H9 (cell line): ENCODE measurements at regions not wholly inside any gene's neighbourhood (a gene's known extent, or its start where the extent isn't known, plus 50 kb on each side); places are given as distances from the start of the nearest gene placed in this dataset.

ENCODE experiments used
- DNase-seq: peaks from one replicate; pipeline ENCODE4 v3.0.0-alpha.2; 2017
- H2AFZ ChIP-seq: one replicate; pipeline ENCODE4 v1.6.1; 2013; ENCODE audit warnings: mild to moderate bottlenecking, low read length, control low read depth, moderate library complexity
- H2AK5ac ChIP-seq: 2 replicates; pipeline ENCODE4 v1.6.1; 2013; ENCODE audit warnings: low read length, control low read depth, mixed read lengths; ENCODE audit not compliant: insufficient read length
- H2BK120ac ChIP-seq: one replicate; pipeline ENCODE4 v1.6.1; 2013; ENCODE audit warnings: low read depth, mild to moderate bottlenecking, low read length, control low read depth, inconsistent platforms; ENCODE audit not compliant: poor library complexity, severe bottlenecking
- H2BK12ac ChIP-seq: 2 replicates; pipeline ENCODE4 v1.6.1; 2013; ENCODE audit warnings: low read length, control low read depth, mixed read lengths, low read depth; ENCODE audit not compliant: insufficient read length
- H2BK15ac ChIP-seq: 2 replicates; pipeline ENCODE4 v1.6.1; 2013; ENCODE audit warnings: low read depth, low read length, control low read depth
- H2BK20ac ChIP-seq: one replicate; pipeline ENCODE4 v1.6.1; 2013; ENCODE audit warnings: low read depth, mild to moderate bottlenecking, low read length, control low read depth, inconsistent platforms; ENCODE audit not compliant: poor library complexity, severe bottlenecking
- H2BK5ac ChIP-seq: 2 replicates; pipeline ENCODE4 v1.6.1; 2013; ENCODE audit warnings: low read length, control low read depth, mixed read lengths; ENCODE audit not compliant: insufficient read length
- H3K14ac ChIP-seq: 2 replicates; pipeline ENCODE4 v1.6.1; 2013; ENCODE audit warnings: low read length, control low read depth; ENCODE audit not compliant: insufficient read depth
- H3K18ac ChIP-seq: 2 replicates; pipeline ENCODE4 v1.6.1; 2013; ENCODE audit warnings: low read depth, mild to moderate bottlenecking, mixed read lengths, low read length, control low read depth; ENCODE audit not compliant: insufficient read length
- H3K23ac ChIP-seq: 2 replicates; pipeline ENCODE4 v1.6.1; 2013; ENCODE audit warnings: low read length, control low read depth, mixed read lengths, low read depth; ENCODE audit not compliant: insufficient read length
- H3K23me2 ChIP-seq: 2 replicates; pipeline ENCODE4 v1.6.1; 2013; ENCODE audit warnings: low read depth, mild to moderate bottlenecking, mixed read lengths, low read length, control low read depth; ENCODE audit not compliant: insufficient read length, poor library complexity, severe bottlenecking
- H3K27ac ChIP-seq: 2 replicates; pipeline ENCODE4 v1.5.1; 2013; ENCODE audit warnings: low read length, control low read depth, mixed read lengths, low read depth; ENCODE audit not compliant: insufficient read length
- H3K27me3 ChIP-seq: 2 replicates; pipeline ENCODE4 v1.6.1; 2013; ENCODE audit warnings: low read length, control low read depth, inconsistent platforms; ENCODE audit not compliant: insufficient read depth
- H3K4ac ChIP-seq: 2 replicates; pipeline ENCODE4 v1.6.1; 2013; ENCODE audit warnings: low read depth, mild to moderate bottlenecking, control low read depth, inconsistent platforms, low read length, moderate library complexity
- H3K4me1 ChIP-seq: 2 replicates; pipeline ENCODE4 v1.6.1; 2013; ENCODE audit warnings: low read length, control low read depth, inconsistent platforms; ENCODE audit not compliant: insufficient read depth
- H3K4me2 ChIP-seq: 2 replicates; pipeline ENCODE4 v1.6.1; 2013; ENCODE audit warnings: low read length, control low read depth, mixed read lengths; ENCODE audit not compliant: insufficient read length, insufficient read depth
- H3K56ac ChIP-seq: 2 replicates; pipeline ENCODE4 v1.6.1; 2013; ENCODE audit warnings: low read depth, mild to moderate bottlenecking, mixed read lengths, low read length, control low read depth; ENCODE audit not compliant: insufficient read length
- H3K79me1 ChIP-seq: 2 replicates; pipeline ENCODE4 v1.6.1; 2013; ENCODE audit warnings: low read depth, mild to moderate bottlenecking, moderate library complexity, low read length, control low read depth, inconsistent platforms; ENCODE audit not compliant: insufficient read depth, poor library complexity, severe bottlenecking
- H3K79me2 ChIP-seq: 2 replicates; pipeline ENCODE4 v1.6.1; 2013; ENCODE audit warnings: low read length, control low read depth, inconsistent platforms; ENCODE audit not compliant: insufficient read depth
- H3K9ac ChIP-seq: 2 replicates; pipeline ENCODE4 v1.6.1; 2013; ENCODE audit warnings: low read length, control low read depth, mixed read lengths; ENCODE audit not compliant: insufficient read length; ENCODE audit errors: extremely low read depth
- H3K9me3 ChIP-seq: one replicate; pipeline ENCODE4 v1.6.1; 2013; ENCODE audit warnings: low read depth, low read length, inconsistent platforms; ENCODE audit not compliant: control insufficient read depth
- H3T11ph ChIP-seq: one replicate; pipeline ENCODE4 v1.6.1; 2013; ENCODE audit warnings: mild to moderate bottlenecking, low read length, control low read depth, inconsistent platforms
- H4K20me1 ChIP-seq: one replicate; pipeline ENCODE4 v1.6.1; 2013; ENCODE audit not compliant: control insufficient read depth, insufficient read length, insufficient read depth
- H4K5ac ChIP-seq: 2 replicates; pipeline ENCODE4 v1.6.1; 2013; ENCODE audit warnings: low read depth, mild to moderate bottlenecking, mixed read lengths, low read length, control low read depth; ENCODE audit not compliant: insufficient read length
- H4K8ac ChIP-seq: replicated peaks from 2 replicates; pipeline ENCODE4 v1.6.1; 2013; ENCODE audit warnings: low read length, control low read depth, mixed read lengths, low read depth; ENCODE audit not compliant: insufficient read length
- H4K91ac ChIP-seq: 2 replicates; pipeline ENCODE4 v1.6.1; 2013; ENCODE audit warnings: low read depth, mild to moderate bottlenecking, moderate library complexity, mixed read lengths, low read length, control low read depth; ENCODE audit not compliant: insufficient read length
- H3K27ac Mint-ChIP-seq, 3 experiments: 2 replicates in 2 of 3; 3 replicates in 1 of 3; pipeline ENCODE4 v1.8.0; 2020 to 2021; ENCODE audit warnings: mixed read lengths in 3 of 3, mild to moderate bottlenecking in 1 of 3, moderate library complexity in 1 of 3
- H3K27me3 Mint-ChIP-seq: 2 replicates; pipeline ENCODE4 v1.8.0; 2021; ENCODE audit warnings: low read depth, mild to moderate bottlenecking, moderate library complexity, mixed read lengths
- H3K36me3 Mint-ChIP-seq, 3 experiments: 2 replicates in 2 of 3; 3 replicates in 1 of 3; pipeline ENCODE4 v1.8.0; 2020 to 2021; ENCODE audit warnings: low read depth in 3 of 3, mixed read lengths in 3 of 3; ENCODE audit not compliant: insufficient read depth in 1 of 3
- H3K4me1 Mint-ChIP-seq, 2 experiments: 2 replicates each; pipeline ENCODE4 v1.8.0; 2020; ENCODE audit warnings: mixed read lengths in 2 of 2
- H3K4me3 Mint-ChIP-seq, 2 experiments: 2 replicates in 1 of 2; 3 replicates in 1 of 2; pipeline ENCODE4 v1.8.0; 2020 to 2021; ENCODE audit warnings: mild to moderate bottlenecking in 2 of 2, mixed read lengths in 2 of 2, moderate library complexity in 1 of 2
- H3K9me3 Mint-ChIP-seq, 2 experiments: 2 replicates in 1 of 2; 3 replicates in 1 of 2; pipeline ENCODE4 v1.8.0; 2020; ENCODE audit warnings: mild to moderate bottlenecking in 2 of 2, mixed read lengths in 2 of 2, moderate library complexity in 1 of 2
- WGBS: extraction: QIAGEN DNeasy Blood & Tissue Kit; methylation state at CpG from one replicate; pipeline ENCODE4 v1.1.7; 2013; ENCODE audit warnings: missing lambda C conversion rate, low lambda C conversion rate, mixed read lengths; ENCODE audit not compliant: insufficient read length; ENCODE audit errors: extremely low coverage; 5-methylcytosine and 5-hydroxymethylcytosine counted together
- TF ChIP-seq, protein P1 (sequence below): fragments of 200-600 bp; sonication (generic); conservative IDR thresholded peaks from 3 replicates; pipeline ENCODE4 v1.8.0; 2021; ENCODE audit warnings: antibody characterized with exemption, mild to moderate bottlenecking

- Histone ChIP-seq H3K14ac (no peak overlapping the region), H3K23me2 (no peaks in the 10 kb centered on the region), H2BK15ac (no peak overlapping the region), H2AFZ (no peak overlapping the region), H3K27ac (no peak overlapping the region), H2BK5ac (no peak overlapping the region), H4K20me1 (no peaks in the 10 kb centered on the region), H3K79me1 (no peaks in the 10 kb centered on the region), H3K4ac (no peak overlapping the region), H3K79me2 (no peaks in the 10 kb centered on the region), H3K27me3 (no peaks in the 10 kb centered on the region), H3K18ac (no peak overlapping the region), H2BK120ac (no peak overlapping the region), H2AK5ac (no peak overlapping the region), H2BK20ac (no peak overlapping the region), H3K9ac (no peak overlapping the region), H3K56ac (no peak overlapping the region), H3K23ac (no peak overlapping the region), H3T11ph (no peak overlapping the region), H3K9me3 (no peaks in the 10 kb centered on the region), H4K8ac (no peak overlapping the region), H4K5ac (no peak overlapping the region), H4K91ac (no peak overlapping the region), H3K4me1 (no peaks in the 10 kb centered on the region), H3K4me2 (no peak overlapping the region), H2BK12ac (no peak overlapping the region)
- WGBS = no CpG with 5 or more reads among the region's 7 CpGs
- TF ChIP-seq, protein P1, sequence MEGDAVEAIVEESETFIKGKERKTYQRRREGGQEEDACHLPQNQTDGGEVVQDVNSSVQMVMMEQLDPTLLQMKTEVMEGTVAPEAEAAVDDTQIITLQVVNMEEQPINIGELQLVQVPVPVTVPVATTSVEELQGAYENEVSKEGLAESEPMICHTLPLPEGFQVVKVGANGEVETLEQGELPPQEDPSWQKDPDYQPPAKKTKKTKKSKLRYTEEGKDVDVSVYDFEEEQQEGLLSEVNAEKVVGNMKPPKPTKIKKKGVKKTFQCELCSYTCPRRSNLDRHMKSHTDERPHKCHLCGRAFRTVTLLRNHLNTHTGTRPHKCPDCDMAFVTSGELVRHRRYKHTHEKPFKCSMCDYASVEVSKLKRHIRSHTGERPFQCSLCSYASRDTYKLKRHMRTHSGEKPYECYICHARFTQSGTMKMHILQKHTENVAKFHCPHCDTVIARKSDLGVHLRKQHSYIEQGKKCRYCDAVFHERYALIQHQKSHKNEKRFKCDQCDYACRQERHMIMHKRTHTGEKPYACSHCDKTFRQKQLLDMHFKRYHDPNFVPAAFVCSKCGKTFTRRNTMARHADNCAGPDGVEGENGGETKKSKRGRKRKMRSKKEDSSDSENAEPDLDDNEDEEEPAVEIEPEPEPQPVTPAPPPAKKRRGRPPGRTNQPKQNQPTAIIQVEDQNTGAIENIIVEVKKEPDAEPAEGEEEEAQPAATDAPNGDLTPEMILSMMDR = peak; percentile 61
- peak overlapping the region in 1 of 3 experiments; percentile 1; a peak in 1 of 7 replicates for H3K27ac Mint-ChIP-seq
- H3K4me1 Mint-ChIP-seq = peaks cover 8 to 11% of the 10 kb centered on the region in 2 experiments
- H3K27me3 Mint-ChIP-seq = no peaks in the 10 kb centered on the region
- no peaks in the 10 kb centered on the region for H3K36me3 Mint-ChIP-seq
- peaks cover 0 to 3% of the 10 kb centered on the region in 2 experiments; a peak in 1 of 5 replicates for H3K9me3 Mint-ChIP-seq
- no peak overlapping the region for H3K4me3 Mint-ChIP-seq
- DNase-seq = peak; percentile 36
Measured at GRCh38 chr3:34387826-34388564, 589.6 kb downstream of the PDCD6IP start.
